ENCODE measurements at regions not wholly inside any gene's neighbourhood (a gene's known extent, or its start where the extent isn't known, plus 50 kb on each side); places are given as distances from the start of the nearest gene placed in this dataset.

DNA sequence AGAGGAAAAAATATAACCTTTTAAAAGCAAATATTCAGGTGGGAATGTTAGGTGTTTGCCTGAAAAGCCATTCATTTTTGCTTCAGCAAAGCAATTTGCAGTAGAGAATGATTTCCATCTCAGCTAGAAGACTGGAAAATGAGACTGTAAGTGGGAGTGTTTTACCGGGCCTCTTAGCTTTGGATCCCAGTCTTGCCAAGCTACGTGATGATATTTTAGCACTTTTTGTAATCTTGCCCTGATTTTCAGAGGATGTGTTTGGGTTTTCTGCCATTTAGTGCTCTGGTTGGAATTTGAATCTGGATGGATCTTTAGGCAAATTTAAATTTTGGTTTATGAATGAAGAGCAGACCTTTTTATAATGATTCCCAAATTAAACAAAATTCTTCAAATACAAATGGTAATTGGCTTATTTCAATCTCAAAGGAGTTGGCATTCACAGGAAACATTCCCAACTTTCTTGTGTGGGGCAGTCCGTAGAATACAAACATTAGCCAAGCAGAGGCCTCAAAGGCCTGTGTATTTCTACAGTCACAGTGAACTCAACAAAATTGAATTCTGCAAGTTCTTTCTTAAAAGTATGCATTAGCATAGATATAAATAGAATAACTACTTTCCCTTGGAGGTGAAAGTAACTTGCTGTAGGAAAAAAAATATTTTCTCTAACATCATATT, 646.4 kb downstream of the CDY2B start:
- DNase-seq, result no peak

DNA sequence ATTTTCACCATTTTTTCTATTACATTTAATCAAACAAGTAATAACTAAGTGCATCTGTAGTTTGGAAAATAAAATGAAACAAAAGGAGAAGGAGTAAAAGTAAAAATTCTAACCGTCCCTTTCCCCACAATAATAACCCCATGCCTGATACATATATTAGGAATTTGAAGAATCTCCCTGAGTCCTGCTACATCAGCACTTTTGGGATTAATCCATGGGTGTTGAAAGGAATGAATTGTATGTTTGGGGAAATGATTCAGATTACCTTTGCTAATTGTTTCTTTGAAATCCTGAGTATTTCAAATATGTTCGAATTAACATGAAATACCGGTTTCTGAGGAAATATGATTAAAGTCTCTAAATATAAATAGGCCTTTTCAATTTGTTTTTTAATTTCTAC, 648.0 kb downstream of the CDY2B start:
- no peak for DNase-seq

DNA sequence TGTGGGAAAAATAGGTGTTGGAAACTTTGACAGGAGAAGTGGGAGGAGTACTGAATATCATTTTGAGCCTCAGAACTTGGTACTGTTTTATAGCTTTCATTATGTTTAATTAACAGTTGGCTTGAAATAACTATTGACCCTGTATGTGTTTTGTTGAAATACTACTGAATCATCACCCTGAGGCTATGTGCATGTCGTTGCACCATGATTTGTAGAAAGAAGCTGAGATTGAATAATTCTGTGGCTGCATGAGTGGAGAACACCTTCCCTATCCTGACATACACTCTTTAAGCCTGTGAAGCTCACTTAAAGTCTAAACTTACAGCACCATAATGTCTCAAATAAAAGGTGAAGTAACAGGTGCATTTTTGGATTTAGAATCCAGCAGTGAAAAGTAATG, 656.5 kb downstream of the CDY2B start:
- DNase-seq, result no peak

DNA sequence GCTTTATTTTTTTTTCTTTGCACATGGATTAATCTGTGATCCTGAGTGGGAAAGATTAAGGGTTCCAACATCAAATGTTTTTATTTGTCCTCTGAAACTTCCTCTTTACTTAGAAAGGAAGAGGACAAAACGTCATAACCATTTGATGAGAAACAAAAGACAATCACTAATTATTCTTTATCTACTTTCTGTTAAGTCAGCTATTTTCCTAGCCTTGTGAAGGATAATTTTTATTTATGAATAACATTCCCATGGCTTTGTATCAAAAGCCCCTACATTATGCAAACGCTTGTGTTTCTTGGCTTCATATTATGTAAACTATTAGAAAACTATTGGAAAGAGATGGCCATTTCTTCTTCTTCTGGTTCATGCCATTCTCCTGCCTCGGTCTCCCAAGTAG, 677.6 kb downstream of the CDY2B start:
- DNase-seq, result no peak

DNA sequence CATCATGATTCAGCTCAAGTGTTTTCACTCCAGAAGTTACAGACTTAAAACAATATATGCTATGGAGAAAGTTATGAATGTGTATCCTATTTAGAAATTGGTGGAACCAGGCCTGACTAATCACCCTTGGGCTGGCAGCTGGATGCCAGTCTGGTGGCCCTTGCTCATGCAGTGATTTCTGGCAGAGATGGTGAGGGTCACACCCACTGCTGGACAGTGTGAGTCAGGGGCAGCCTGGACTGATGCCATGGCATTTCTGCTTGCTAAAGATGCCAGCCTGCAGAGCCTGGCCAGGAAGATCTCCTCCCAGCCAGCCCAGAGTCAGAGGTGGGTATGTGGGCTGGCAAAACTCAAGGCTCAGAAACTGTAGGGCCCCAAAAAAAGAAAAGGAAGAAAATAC, 695.7 kb downstream of the CDY2B start:
- DNase-seq, result no peak

DNA sequence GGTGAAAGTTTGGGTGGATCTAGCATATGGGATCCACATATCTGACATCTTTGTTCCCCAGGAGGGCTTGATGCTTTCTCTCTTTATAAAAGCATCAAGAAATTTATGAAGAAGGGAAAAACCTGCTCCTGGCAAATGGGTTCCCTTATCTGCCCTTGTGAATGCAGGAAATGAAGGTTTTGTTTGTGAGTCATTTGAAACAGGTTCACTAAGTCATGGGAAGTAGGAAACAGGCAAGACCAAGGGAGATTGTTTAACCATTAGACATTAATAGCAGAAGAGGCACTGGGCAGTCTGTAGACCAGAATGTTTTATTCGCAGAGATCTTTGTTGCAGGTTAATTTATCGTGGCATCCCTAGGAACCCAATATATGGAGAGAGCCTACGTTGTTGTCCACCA, 713.1 kb downstream of the CDY2B start:
- DNase-seq, result no peak

DNA sequence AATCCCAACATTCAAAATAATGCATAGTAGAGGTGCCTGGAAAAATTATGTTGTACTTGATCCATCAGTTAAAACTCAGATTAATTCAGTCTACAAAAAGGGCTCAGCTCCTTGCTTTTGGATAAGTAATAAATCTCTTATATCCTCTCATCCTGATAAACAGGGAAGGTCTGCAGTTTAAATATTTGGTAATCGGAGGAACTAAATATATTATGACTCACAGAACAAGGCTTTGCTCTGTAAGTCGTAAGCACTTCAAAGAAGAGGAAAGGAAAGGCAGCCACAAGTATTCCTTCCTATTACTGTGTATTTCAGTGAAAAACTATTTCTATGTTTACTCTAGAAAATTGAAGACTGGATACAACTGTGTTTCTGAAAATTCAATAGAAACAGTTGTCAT, 757.9 kb downstream of the CDY2B start:
- no peak for DNase-seq

DNA sequence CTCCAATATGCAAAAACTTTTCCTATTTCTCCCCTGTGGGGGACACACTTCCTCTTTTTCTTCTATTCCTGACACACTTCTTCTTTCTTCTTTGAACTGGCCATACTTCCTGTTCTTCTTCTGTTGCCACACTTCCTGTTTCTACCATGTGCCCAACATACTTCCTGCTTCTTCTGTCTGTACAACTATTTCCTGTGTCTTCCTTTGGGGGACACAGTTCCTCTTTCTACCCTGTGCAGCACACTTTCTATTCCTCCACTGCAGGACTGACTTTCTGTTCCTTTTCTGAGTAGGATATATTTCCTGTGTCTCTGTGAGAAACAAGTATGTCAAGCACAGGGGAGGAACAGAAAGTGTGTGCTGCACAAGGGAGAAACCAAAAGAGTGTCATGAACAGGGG, 794.7 kb downstream of the CDY2B start:
- DNase-seq, result no peak

DNA sequence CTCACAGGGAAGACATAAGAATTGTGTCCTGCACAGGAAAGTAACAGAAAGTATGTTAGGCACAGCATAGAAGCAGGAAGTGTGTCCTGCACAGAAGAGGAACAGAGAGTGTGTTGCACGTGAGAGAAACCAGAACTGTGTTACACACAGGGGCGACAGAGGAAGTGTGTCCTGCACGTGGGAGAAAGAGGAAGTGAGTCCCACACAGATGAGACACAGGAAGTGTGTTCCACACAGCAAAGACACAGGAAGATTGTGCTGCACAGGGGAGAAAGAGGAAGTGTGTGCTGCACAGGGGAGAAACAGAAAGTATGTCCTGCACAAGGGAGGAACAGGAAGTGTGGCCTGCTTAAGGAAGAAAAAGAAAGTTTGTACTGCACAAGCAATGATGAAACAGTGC, 800.1 kb downstream of the CDY2B start:
- no peak for DNase-seq

DNA sequence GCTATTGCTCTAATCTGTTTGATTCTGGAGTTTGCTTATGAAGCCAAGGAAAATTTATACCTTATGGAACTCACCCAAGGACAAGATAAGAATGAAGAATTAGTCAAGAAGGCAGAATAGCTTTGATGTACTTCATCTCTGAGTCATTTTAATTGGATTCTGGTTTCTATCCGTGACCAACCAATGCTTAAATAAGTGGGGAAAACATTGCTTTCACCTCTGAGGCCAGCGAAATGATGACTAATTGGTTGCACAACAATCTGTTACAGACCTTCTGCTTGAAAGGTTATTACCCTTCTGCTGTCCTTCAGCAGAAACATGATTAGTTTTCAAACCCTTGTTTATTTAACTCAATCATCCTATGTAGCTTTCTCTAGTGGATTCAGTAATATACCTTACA, 812.7 kb downstream of the CDY2B start:
- DNase-seq, result no peak

DNA sequence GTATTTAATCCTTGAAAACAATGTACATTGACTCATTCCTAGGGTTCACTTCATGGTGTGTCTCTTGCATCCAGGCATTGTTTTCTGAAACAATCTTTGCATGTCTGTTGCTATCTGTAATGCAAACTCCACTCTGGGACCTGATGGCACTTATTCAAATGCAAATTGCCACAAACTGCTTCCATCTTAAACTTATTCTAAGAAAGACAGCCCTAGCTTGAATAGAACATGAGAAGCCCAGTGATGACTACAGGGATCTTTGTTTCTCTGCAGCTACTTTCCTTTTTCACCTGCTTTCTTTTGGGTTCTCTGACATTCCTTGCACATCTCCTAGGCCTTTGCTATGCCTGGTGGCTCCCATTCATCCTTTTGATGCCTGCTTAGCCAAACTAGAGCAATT, 827.0 kb downstream of the CDY2B start:
- DNase-seq, result no peak

DNA sequence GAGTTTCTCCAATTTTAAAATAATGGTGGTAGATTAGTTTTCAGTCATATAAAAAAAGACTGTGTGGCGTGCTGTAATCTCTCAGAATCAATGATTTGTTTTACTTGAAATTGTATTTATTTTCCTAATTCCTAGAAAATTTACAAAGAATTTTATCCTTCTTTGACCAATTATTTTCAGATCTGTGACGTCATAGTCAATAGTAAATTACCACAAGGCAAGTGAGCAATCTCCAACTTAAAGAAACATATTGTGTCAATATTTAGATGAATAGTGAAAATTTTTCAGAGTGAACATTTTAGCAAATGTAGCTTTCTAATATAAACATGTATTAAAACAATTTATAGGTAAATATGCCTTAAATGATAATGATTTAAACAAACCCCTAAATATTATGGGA, 829.6 kb downstream of the CDY2B start:
- no peak for DNase-seq

DNA sequence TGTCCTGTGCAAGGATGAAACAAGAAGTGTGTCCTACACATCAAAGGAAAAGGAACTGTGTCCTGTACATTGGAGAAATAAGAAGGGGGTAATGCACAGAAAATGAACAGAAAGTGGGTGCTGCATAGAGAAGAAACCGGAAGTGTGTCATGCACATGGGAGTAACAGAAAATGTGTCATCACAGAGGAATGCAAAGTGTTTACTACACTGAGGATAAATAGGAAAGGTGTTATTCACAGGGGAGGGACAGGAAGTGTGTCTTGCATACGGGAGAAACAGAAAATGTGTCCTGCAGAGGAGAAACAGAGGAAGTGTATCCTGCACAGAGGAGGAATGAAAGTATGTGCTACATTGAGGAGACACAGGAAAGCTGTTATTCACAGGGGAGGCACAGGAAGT, 834.9 kb downstream of the CDY2B start:
- DNase-seq, result no peak

DNA sequence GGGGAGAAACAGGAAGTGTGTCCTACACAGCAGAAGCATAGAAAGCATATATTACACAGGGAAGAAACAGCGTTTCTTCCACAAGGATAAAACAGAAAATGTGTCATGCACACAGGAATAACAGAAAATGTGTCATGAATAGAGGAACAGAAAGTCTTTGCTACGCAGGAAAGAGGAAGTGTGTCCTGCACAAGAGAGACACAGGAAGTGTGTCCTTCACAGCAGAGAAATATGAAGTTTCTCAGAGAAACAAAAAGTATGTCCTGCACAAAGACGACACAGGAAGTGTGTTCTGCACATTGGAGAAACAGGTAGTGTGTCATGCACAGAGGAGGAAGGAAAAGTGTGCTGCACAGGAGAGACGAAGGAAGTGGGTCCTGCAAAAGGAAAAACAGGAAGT, 835.3 kb downstream of the CDY2B start:
- no peak for DNase-seq

DNA sequence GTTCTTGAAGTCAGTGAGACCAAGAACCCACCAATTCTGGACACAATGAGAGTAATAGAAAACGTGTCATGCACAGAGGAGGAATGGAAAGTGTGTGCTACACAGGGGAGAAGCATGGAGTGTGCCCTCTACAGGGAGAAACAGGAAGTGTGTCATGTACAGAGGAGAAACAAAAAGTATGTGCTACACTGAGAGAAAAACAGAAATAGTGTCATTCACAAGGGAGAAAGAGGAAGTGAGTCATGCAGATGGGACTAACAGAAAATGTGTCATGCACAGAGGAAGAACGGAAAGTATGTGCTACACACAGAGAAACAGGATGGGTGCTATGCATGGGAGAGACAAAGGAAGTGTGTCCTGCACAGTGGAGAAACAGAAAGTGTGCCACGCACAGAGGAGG, 835.7 kb downstream of the CDY2B start:
- no peak for DNase-seq

DNA sequence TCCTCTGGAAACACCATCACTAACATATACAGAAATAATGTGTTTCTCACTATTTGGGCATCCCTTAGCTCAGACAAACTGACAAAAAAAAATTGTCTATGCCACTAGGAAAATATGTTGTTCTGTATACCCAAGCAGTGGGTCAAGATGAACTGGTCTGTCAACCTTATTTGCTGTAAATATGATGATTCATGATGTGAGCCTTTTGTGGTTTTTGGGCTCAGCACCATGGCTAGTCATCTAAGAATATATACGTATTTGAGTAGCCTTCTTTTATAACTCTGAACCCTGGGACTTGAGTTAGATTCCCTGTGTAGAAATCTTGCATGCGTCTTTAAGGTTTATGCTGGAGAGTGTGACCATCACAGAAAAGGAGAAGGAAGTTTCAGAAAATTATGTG, 841.6 kb downstream of the CDY2B start:
- DNase-seq, result no peak

DNA sequence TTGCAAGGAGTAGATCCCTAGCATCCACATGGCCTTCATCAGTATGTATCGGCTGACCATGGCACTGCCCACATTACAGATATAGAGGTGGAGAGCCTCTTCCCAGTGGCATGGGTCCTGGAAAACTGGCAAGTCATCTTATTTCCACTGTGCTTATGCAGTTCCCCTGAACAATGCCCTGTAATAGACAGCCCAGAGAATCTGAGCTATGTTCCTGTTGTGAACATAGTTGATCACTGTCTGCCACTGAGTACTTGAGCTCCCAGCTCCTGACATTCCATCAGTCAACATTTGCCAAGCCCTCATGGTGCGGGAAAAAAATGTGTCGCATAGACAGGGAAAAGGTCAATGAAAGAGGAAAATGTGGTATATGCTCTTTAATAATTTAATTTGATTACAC, 861.9 kb downstream of the CDY2B start:
- no peak for DNase-seq

DNA sequence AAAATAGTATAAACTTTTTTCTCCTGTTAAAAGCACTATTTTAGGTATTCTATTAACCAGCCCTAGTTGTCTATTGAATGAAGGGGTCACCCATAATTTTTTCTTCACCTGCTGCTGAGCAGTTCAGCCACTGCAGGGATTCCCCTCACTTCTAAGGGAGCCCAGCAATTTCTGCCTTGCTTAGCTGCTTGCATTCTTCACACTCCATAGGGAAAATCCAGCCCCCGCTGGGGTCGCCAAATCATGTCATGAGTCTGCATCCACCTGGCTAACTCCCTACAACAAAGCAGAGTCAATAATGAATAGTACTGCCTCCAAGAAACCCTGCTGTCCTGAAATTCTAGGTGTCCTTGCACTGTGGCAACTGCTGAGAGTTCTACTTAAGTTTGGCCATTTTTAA, 886.5 kb downstream of the CDY2B start:
- DNase-seq, result no peak

DNA sequence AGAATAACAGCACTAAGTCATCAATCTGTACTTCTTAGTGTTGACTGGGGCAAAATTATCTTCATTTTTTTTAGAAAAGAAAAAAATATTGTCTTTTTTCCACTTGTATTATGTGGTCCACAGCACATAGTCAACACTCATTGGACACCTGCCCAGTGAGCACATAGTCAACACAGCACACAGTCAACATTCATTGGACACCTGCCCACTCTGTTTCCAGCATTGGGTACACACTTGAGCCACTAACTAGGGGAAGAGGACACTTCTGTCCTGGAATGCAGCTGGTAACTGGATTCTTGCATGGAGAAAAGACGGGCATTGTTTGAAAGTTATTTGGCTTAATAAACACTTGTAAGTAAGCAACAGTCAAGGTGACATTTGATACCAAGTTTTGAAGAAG, 898.2 kb downstream of the CDY2B start:
- DNase-seq, result no peak

DNA sequence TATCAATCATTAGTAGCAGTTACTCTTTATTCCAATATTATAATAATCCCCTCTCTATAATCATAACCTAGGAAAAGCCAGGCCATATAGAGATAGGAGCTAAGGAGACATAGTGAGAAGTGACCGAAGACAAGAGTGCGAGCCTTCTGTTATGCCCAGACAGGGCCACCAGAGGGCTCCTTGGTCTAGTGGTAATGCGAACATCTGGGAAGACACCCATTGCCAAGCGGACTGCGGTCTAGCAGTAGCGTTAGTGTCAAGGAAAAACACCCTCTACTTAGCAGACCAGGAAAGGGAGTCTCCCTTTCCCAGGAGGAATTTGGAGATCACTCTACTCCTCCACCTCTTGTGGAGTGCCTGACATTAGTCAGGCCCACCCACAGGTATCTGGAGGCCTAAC, 920.9 kb downstream of the CDY2B start:
- DNase-seq, result no peak

DNA sequence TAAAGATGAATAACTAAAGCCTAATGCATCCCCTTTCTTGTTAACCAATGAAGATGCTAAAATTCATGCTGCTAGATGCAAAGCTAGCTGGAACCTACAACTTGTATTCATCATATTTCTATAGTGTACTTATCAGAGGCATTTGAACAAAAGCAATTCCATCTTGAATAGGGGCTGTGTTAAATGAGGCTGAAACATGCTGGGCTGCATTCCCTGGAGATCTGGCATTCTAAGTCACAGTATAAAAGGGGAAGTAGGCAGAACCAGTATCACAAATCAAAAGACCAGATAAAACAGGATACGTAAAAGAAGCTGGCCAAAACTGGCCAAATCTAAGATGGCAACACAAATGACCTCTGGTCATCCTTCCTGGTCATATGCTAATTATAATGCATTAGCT, 932.8 kb downstream of the CDY2B start:
- no peak for DNase-seq

Measured in stimulated activated CD4-positive, alpha-beta T cell treated with anti-CD3 and anti-CD28 coated beads, Interleukin-4, amount 100 ng/mL, for 4 hours (primary cell).